NT2/D1 (cell line): ENCODE measurements at regions not wholly inside any gene's neighbourhood (a gene's known extent, or its start where the extent isn't known, plus 50 kb on each side); places are given as distances from the start of the nearest gene placed in this dataset.

Experiments
- SUZ12 ChIP-seq: IDR thresholded peaks from 2 replicates; pipeline ENCODE4 v1.6.1; 2011; ENCODE audit not compliant: insufficient read length, insufficient read depth; ENCODE audit errors: extremely low read depth
- YY1 ChIP-seq: IDR thresholded peaks from 2 replicates; pipeline ENCODE4 v1.6.1; 2011; ENCODE audit not compliant: insufficient read length, insufficient read depth
- ZNF274 ChIP-seq: IDR thresholded peaks from 2 replicates; pipeline ENCODE4 v1.6.1; 2011; ENCODE audit warnings: mild to moderate bottlenecking, low read depth, low read length

DNA sequence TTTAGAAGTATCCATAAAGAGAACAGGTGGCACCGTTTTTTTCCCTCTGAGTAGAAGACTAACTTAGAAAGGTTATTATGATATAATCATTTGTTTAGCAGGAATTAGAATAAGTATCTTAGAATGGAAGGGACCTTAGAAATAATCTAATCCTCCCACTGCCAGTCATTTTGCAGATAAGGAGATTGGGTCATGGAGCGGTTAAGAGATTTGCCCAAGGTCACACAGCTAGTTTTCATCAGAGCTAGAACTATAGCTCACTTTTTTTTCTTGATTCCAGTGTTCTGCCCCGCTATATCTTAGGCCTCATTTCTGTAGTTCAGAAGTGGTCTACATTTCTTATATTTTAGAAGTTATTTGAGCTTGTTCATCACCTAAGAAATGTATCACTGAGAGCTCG, 139.6 kb downstream of the PRL start:
- TF ChIP-seq ZNF274: no peak
- TF ChIP-seq SUZ12: no peak
- no peak for TF ChIP-seq YY1
